ENCODE measurements at regions not wholly inside any gene's neighbourhood (a gene's known extent, or its start where the extent isn't known, plus 50 kb on each side); places are given as distances from the start of the nearest gene placed in this dataset.
A peak's percentile ranks its signal among the peaks of the same experiment; 100 is the strongest.

DNA sequence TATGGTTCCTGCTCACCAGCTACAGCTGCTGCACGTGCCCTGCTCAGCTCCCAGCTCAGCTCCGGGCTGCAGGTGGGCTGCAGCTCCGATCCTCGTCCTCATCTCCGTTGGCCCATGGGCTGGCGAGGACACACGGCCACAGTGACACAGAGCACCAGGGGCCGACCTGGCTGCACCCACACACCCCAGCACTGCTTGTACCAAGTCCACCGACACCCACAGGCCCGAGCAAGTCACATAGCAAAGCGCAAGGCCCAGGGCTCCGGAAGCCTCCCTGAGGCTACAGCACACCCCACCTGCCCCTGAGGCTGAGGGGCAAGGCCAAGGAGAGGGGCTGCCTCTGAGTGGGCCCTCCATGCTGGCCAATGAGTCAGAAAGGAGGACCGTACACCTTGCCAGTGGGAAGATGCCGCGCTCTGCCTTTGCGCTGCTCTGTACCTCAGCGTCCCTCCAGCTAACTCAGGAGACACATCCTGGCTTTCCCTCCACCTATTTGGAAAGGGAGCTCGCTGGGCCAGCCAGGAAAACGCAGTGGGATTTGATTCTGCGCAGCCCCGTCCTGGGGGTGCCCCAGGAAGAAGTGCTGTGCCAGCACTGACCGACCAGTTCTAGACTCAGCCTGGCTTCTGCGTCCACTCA, 124.8 kb downstream of the SIK1 start:
- 95% methylated on average over 23 of the region's 23 CpGs; no CpG with 5 or more reads in 1 of the 2 experiments for WGBS, 2 experiments (ENCODE audit: extremely low coverage in 1 of 2, insufficient coverage in 1 of 2, insufficient read length in 1 of 2, insufficient replicate concordance in 2 of 2, low coverage in 1 of 2, low lambda C conversion rate in 2 of 2, missing lambda C conversion rate in 1 of 2)
- no peak overlapping the region for H2AFZ ChIP-seq (ENCODE audit: low read length)
- H2BK20ac ChIP-seq (ENCODE audit: low read length), result no peak overlapping the region
- no peak overlapping the region for H4K91ac ChIP-seq (replicated peaks; ENCODE audit: insufficient read length, low read length)
- H3K27me3 ChIP-seq (replicated peaks in 1 of 4; ENCODE audit: control insufficient read depth in 3 of 4, extremely low read depth in 1 of 4, insufficient read depth in 3 of 4, low read length in 3 of 4), result no peaks in the 10 kb centered on the region
- no peak for FAIRE-seq
- H3K79me2 ChIP-seq (ENCODE audit: control insufficient read depth in 1 of 2, insufficient read depth in 2 of 2, low read length in 2 of 2), result no peaks in the 10 kb centered on the region
- no peak overlapping the region for H3K56ac ChIP-seq (replicated peaks; ENCODE audit: insufficient read length, low read depth, low read length)
- H3K18ac ChIP-seq (ENCODE audit: extremely low read depth, low read length), result no peak overlapping the region
- no peak overlapping the region for H4K5ac ChIP-seq (ENCODE audit: insufficient read length, low read depth, low read length)
- ChIA-PET POLR2A (ENCODE audit: partially characterized antibody) (no interaction called here), CTCF (ENCODE audit: partially characterized antibody) (interaction anchor here (1.1 to 4.0 kb wide), 6 partner anchors 10 to 61 kb away, joined by 3 to 12 read pairs (median 5); no protein-coding TSS in a partner anchor)
- no peak overlapping the region for H3K23ac ChIP-seq (ENCODE audit: insufficient read length)
- no peak overlapping the region for H2BK120ac ChIP-seq (replicated peaks; ENCODE audit: low read depth, low read length)
- H3K14ac ChIP-seq (ENCODE audit: insufficient read length), result no peak overlapping the region
- no peak overlapping the region for H3K9ac ChIP-seq (replicated peaks in 1 of 4; ENCODE audit: extremely low read depth in 1 of 4, low read depth in 3 of 4, low read length in 3 of 4)
- no peak overlapping the region for H2BK15ac ChIP-seq (ENCODE audit: low read length)
- no peak overlapping the region for H3K4me3 ChIP-seq (ENCODE audit: extremely low read depth in 1 of 4, insufficient read depth in 2 of 4, low read depth in 3 of 4, low read length in 4 of 4)
- no peak for DNase-seq (ENCODE audit: low read depth in 1 of 2, low spot score in 2 of 2)
- no peak for TF ChIP-seq KDM1A (IDR thresholded peaks at IDR 0.05; ENCODE audit: borderline replicate concordance, low read length)
- TF ChIP-seq ASH2L (IDR thresholded peaks at IDR 0.05; ENCODE audit: low read length), result no peak
- TF ChIP-seq, protein P1, sequence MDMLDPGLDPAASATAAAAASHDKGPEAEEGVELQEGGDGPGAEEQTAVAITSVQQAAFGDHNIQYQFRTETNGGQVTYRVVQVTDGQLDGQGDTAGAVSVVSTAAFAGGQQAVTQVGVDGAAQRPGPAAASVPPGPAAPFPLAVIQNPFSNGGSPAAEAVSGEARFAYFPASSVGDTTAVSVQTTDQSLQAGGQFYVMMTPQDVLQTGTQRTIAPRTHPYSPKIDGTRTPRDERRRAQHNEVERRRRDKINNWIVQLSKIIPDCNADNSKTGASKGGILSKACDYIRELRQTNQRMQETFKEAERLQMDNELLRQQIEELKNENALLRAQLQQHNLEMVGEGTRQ (IDR thresholded peaks at IDR 0.05; ENCODE audit: low read length), result no peak
- TF ChIP-seq SP4 (IDR thresholded peaks at IDR 0.05; ENCODE audit: low read length), result no peak
- no peak for TF ChIP-seq SRF (IDR thresholded peaks at IDR 0.05; ENCODE audit: low read depth, low read length)
- TF ChIP-seq, protein P2, sequence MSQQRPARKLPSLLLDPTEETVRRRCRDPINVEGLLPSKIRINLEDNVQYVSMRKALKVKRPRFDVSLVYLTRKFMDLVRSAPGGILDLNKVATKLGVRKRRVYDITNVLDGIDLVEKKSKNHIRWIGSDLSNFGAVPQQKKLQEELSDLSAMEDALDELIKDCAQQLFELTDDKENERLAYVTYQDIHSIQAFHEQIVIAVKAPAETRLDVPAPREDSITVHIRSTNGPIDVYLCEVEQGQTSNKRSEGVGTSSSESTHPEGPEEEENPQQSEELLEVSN (IDR thresholded peaks at IDR 0.05), result no peak
- no peak for TF ChIP-seq TAF1 (IDR thresholded peaks at IDR 0.05; ENCODE audit: low read depth, low read length)
- TF ChIP-seq ZNF274 (IDR thresholded peaks at IDR 0.05; ENCODE audit: borderline replicate concordance, extremely low read depth, low read length), result no peak
- no peak for TF ChIP-seq POLR2AphosphoS5 (IDR thresholded peaks at IDR 0.05; ENCODE audit: low read depth, low read length)
- no peak for TF ChIP-seq SP2 (IDR thresholded peaks at IDR 0.05; ENCODE audit: low read length)
- TF ChIP-seq RXRA (IDR thresholded peaks at IDR 0.05; ENCODE audit: insufficient read depth, low read depth, low read length), result no peak
- 0 out of 2 replicates have a peak overlapping the region, but pooled peaks have one; percentile 14 for H4K8ac ChIP-seq (ENCODE audit: extremely low read depth, insufficient read depth, low read length)
- H3K36me3 ChIP-seq (ENCODE audit: control insufficient read depth in 2 of 4, insufficient read depth in 4 of 4, low read length in 3 of 4), result no peaks in the 10 kb centered on the region
- 0 out of 2 replicates have a peak overlapping the region, but pooled peaks have one; percentile 9 for H2BK12ac ChIP-seq (ENCODE audit: low read depth, low read length)
- H3K4me2 ChIP-seq (ENCODE audit: insufficient read depth in 1 of 2, low read depth in 2 of 2, low read length in 2 of 2), result no peak overlapping the region
- peaks cover 0 to 1% of the 10 kb centered on the region in 2 experiments for H4K20me1 ChIP-seq (replicated peaks in 1 of 2; ENCODE audit: control insufficient read depth in 1 of 2, insufficient read depth in 2 of 2, low read length in 2 of 2)
- no peaks in the 10 kb centered on the region for H3K23me2 ChIP-seq (ENCODE audit: low read depth, low read length)
- no peak overlapping the region for H3K27ac ChIP-seq (ENCODE audit: low read depth, low read length)
- H3K79me1 ChIP-seq (ENCODE audit: low read depth, low read length), result no peaks in the 10 kb centered on the region
- no peak overlapping the region for H2AK5ac ChIP-seq (ENCODE audit: low read depth, low read length)
- H3K4ac ChIP-seq (replicated peaks; ENCODE audit: insufficient read length, low read depth, low read length), result no peak overlapping the region
- H3K4me1 ChIP-seq (replicated peaks in 1 of 4; ENCODE audit: control insufficient read depth in 3 of 4, insufficient read depth in 4 of 4, low read length in 3 of 4), result peaks cover 0 to 3% (median 1%) of the 10 kb centered on the region in 4 experiments; a peak in 2 of 7 replicates
- no peaks in the 10 kb centered on the region for H3K9me3 ChIP-seq (ENCODE audit: insufficient read depth in 2 of 2, low read depth in 1 of 2, low read length in 1 of 2)
- H2BK5ac ChIP-seq (ENCODE audit: low read depth, low read length), result no peak overlapping the region

Measured in H1 (cell line).